ENCODE measurements at regions not wholly inside any gene's neighbourhood (a gene's known extent, or its start where the extent isn't known, plus 50 kb on each side); places are given as distances from the start of the nearest gene placed in this dataset.

- intact Hi-C loops (cut with DNase I), result no loop called here
- no peaks in the 10 kb centered on the region for H3K36me3 ChIP-seq
- DNase-seq, result no peak
- no peak overlapping the region for H3K4me3 ChIP-seq
- H3K9ac ChIP-seq (ENCODE audit: low read depth in 2 of 2, low read length in 2 of 2), result no peak overlapping the region
- no peaks in the 10 kb centered on the region for H3K27me3 ChIP-seq
- no peaks in the 10 kb centered on the region for H3K9me3 ChIP-seq
- H3K4me1 ChIP-seq, result no peaks in the 10 kb centered on the region
- TF ChIP-seq CTCF (IDR thresholded peaks at IDR 0.05), result no peak
- no peak overlapping the region for H3K27ac ChIP-seq
These were observed 361.6 kb downstream of the COG6 start for GRCh38 chr13:40016953-40017660.

- no peak for TF ChIP-seq CTCF (IDR thresholded peaks at IDR 0.05)
- no peak overlapping the region for H3K27ac ChIP-seq
- no peaks in the 10 kb centered on the region for H3K9me3 ChIP-seq
These were observed 362.3 kb downstream of the COG6 start for GRCh38 chr13:40017662-40018262.

GRCh38 chr13:40023595-40024203, 368.2 kb downstream of the COG6 start:
- no peaks in the 10 kb centered on the region for H3K27me3 ChIP-seq
- no peak overlapping the region for H3K4me3 ChIP-seq
- DNase-seq, result no peak
- no peaks in the 10 kb centered on the region for H3K36me3 ChIP-seq
- intact Hi-C loops (cut with DNase I), result no loop called here
- H3K27ac ChIP-seq, result no peak overlapping the region
- TF ChIP-seq CTCF (IDR thresholded peaks at IDR 0.05), result no peak
- no peak overlapping the region for H3K9ac ChIP-seq (ENCODE audit: low read depth in 2 of 2, low read length in 2 of 2)
- no peaks in the 10 kb centered on the region for H3K4me1 ChIP-seq
- H3K9me3 ChIP-seq, result no peaks in the 10 kb centered on the region

More at GRCh38 chr13:40017662-40018262, 362.3 kb downstream of the COG6 start:
- DNase-seq, result no peak
- Histone ChIP-seq H3K36me3 (no peaks in the 10 kb centered on the region), H3K4me3 (no peak overlapping the region), H3K27me3 (no peaks in the 10 kb centered on the region), H3K9ac (ENCODE audit: low read depth in 2 of 2, low read length in 2 of 2) (no peak overlapping the region), H3K4me1 (no peaks in the 10 kb centered on the region)
- intact Hi-C loops (cut with DNase I), result no loop called here

- Histone ChIP-seq H3K4me1 (no peaks in the 10 kb centered on the region), H3K36me3 (no peaks in the 10 kb centered on the region), H3K9ac (ENCODE audit: low read depth in 2 of 2, low read length in 2 of 2) (no peak overlapping the region), H3K27ac (no peak overlapping the region), H3K27me3 (no peaks in the 10 kb centered on the region), H3K9me3 (no peaks in the 10 kb centered on the region), H3K4me3 (no peak overlapping the region)
- no peak for TF ChIP-seq CTCF (IDR thresholded peaks at IDR 0.05)
- intact Hi-C loops (cut with DNase I), result no loop called here
- DNase-seq, result no peak
These were observed 368.9 kb downstream of the COG6 start for GRCh38 chr13:40024204-40024966.

- Histone ChIP-seq H3K4me3 (no peak overlapping the region), H3K4me1 (no peaks in the 10 kb centered on the region), H3K27ac (no peak overlapping the region), H3K36me3 (no peaks in the 10 kb centered on the region), H3K9me3 (no peaks in the 10 kb centered on the region), H3K9ac (ENCODE audit: low read depth in 2 of 2, low read length in 2 of 2) (no peak overlapping the region), H3K27me3 (no peaks in the 10 kb centered on the region)
- DNase-seq, result no peak
- no peak for TF ChIP-seq CTCF (IDR thresholded peaks at IDR 0.05)
- intact Hi-C loops (cut with DNase I), result no loop called here
These were observed 369.7 kb downstream of the COG6 start for GRCh38 chr13:40024967-40025714.

Data from colonic mucosa (tissue), 4 donors.